Liver (tissue), 8 donors: ENCODE measurements at regions not wholly inside any gene's neighbourhood (a gene's known extent, or its start where the extent isn't known, plus 50 kb on each side); places are given as distances from the start of the nearest gene placed in this dataset.

Source experiments
- DNase-seq: peaks from one replicate; pipeline ENCODE4 v3.0.0-alpha.2; 2017; ENCODE audit warnings: low spot score
- H3K27ac ChIP-seq, 2 donors: one replicate each; pipeline ENCODE4 v1.7.0; 2013; ENCODE audit warnings: inconsistent platforms in 2 of 2, low read length in 2 of 2, control low read depth in 1 of 2, low read depth in 1 of 2, mild to moderate bottlenecking in 1 of 2
- H3K27me3 ChIP-seq, 4 donors: one replicate each; pipeline versions ENCODE4 v1.6.1 to v1.7.0; 2013; ENCODE audit warnings: low read length in 3 of 4, inconsistent platforms in 1 of 4, mild to moderate bottlenecking in 1 of 4, moderate library complexity in 1 of 4; ENCODE audit not compliant: control insufficient read depth in 4 of 4, insufficient read depth in 4 of 4
- H3K36me3 ChIP-seq, 4 donors: one replicate each; pipeline versions ENCODE4 v1.6.1 to v1.7.0; 2013; ENCODE audit warnings: low read length in 3 of 4, mild to moderate bottlenecking in 3 of 4, low read depth in 1 of 4, moderate library complexity in 1 of 4; ENCODE audit not compliant: control insufficient read depth in 4 of 4, insufficient read depth in 3 of 4
- H3K4me1 ChIP-seq, 4 donors: one replicate each; pipeline versions ENCODE4 v1.6.1 to v1.7.0; 2013; ENCODE audit warnings: low read length in 3 of 4, mild to moderate bottlenecking in 3 of 4, moderate library complexity in 1 of 4; ENCODE audit not compliant: control insufficient read depth in 4 of 4, insufficient read depth in 4 of 4
- H3K4me3 ChIP-seq, 3 donors: one replicate each; pipeline versions ENCODE4 v1.6.1 to v1.7.0; 2013; ENCODE audit warnings: low read length in 3 of 3, control low read depth in 1 of 3, low read depth in 1 of 3, mild to moderate bottlenecking in 1 of 3
- H3K9ac ChIP-seq, 2 donors: one replicate each; pipeline ENCODE4 v1.7.0; 2013; ENCODE audit warnings: low read length in 2 of 2, mild to moderate bottlenecking in 2 of 2, moderate library complexity in 2 of 2, control low read depth in 1 of 2, low read depth in 1 of 2
- H3K9me3 ChIP-seq, 4 donors: one replicate each; pipeline versions ENCODE4 v1.6.1 to v1.7.0; 2013; ENCODE audit warnings: low read length in 3 of 4; ENCODE audit not compliant: control insufficient read depth in 4 of 4
- ATF3 ChIP-seq: IDR thresholded peaks from 2 replicates; pipeline ENCODE4 v1.6.1; 2016; ENCODE audit warnings: antibody characterized with exemption
- CTCF ChIP-seq: fragments of 150-350 bp; IDR thresholded peaks from 2 replicates; pipeline ENCODE4 v1.5.1; 2017; ENCODE audit warnings: improper control_type of control experiment, low read depth, low read length; ENCODE audit not compliant: missing input control
- GABPA ChIP-seq, 2 donors: IDR thresholded peaks in 1 of 2; conservative IDR thresholded peaks in 1 of 2; 2 replicates each; pipeline ENCODE4 v1.6.1; 2016; ENCODE audit warnings: antibody characterized with exemption in 2 of 2, mild to moderate bottlenecking in 1 of 2, moderate library complexity in 1 of 2
- HNF4A ChIP-seq, 2 donors: conservative IDR thresholded peaks; 2 replicates each; pipeline ENCODE4 v1.6.1; 2016; ENCODE audit warnings: antibody characterized with exemption in 2 of 2, mild to moderate bottlenecking in 2 of 2
- NR2F2 ChIP-seq: IDR thresholded peaks from 2 replicates; pipeline ENCODE4 v1.6.1; 2016; ENCODE audit warnings: antibody characterized with exemption
- RAD21 ChIP-seq, 2 donors: IDR thresholded peaks; 2 replicates each; pipeline ENCODE4 v1.6.1; 2016; ENCODE audit warnings: antibody characterized with exemption in 2 of 2, mild to moderate bottlenecking in 2 of 2
- RXRA ChIP-seq, 2 donors: IDR thresholded peaks; 2 replicates each; pipeline ENCODE4 v1.6.1; 2017 to 2018; ENCODE audit warnings: antibody characterized with exemption in 2 of 2, mild to moderate bottlenecking in 1 of 2
- TAF1 ChIP-seq: conservative IDR thresholded peaks from 2 replicates; pipeline ENCODE4 v1.6.1; 2016; ENCODE audit warnings: antibody characterized with exemption, mild to moderate bottlenecking
- YY1 ChIP-seq: IDR thresholded peaks from 2 replicates; pipeline ENCODE4 v1.6.1; 2016; ENCODE audit warnings: antibody characterized with exemption, mild to moderate bottlenecking
- WGBS: extraction: QIAGEN DNeasy Blood & Tissue Kit; methylation state at CpG from one replicate; pipeline ENCODE4 v1.1.7; 2013; 5-methylcytosine and 5-hydroxymethylcytosine counted together
- donor health status: healthy.
- donor health status: healthy.
- donor health status: healthy.
- donor health status: healthy.
- donor health status: healthy.

GRCh38 chrX:74090049-74090448 is 213.9 kb upstream of the ZCCHC13 start (continued):
- no peak for TF ChIP-seq CTCF
- TF ChIP-seq HNF4A (conservative IDR thresholded peaks at IDR 0.05) = no peak
- TF ChIP-seq RAD21 (IDR thresholded peaks at IDR 0.05) = no peak

- Histone ChIP-seq H3K9me3 (peaks cover 0 to 5% (median 0%) of the 10 kb centered on the region in 4 donors), H3K36me3 (no peaks in the 10 kb centered on the region), H3K4me1 (no peaks in the 10 kb centered on the region), H3K9ac (no peak overlapping the region), H3K27ac (no peak overlapping the region), H3K4me3 (no peak overlapping the region), H3K27me3 (no peaks in the 10 kb centered on the region)
- 78% methylated on average over 1 of the region's 1 CpG for WGBS
- no peak for DNase-seq
- TF ChIP-seq YY1 = no peak
- TF ChIP-seq HNF4A (conservative IDR thresholded peaks at IDR 0.05) = peak; percentile 36 to 47
Measured at GRCh38 chrX:74085642-74086236, 218.2 kb upstream of the ZCCHC13 start.

- H3K4me3 ChIP-seq = no peak overlapping the region
- H3K9me3 ChIP-seq = peaks cover 0 to 1% (median 0%) of the 10 kb centered on the region in 4 donors
- no peak for DNase-seq
- no peaks in the 10 kb centered on the region for H3K27me3 ChIP-seq
- H3K27ac ChIP-seq = no peak overlapping the region
- H3K36me3 ChIP-seq = no peaks in the 10 kb centered on the region
- TF ChIP-seq ATF3 = no peak
- no peak for TF ChIP-seq NR2F2
- TF ChIP-seq RXRA (IDR thresholded peaks at IDR 0.05) = no peak
- no peak for TF ChIP-seq GABPA (IDR thresholded peaks at IDR 0.05 in 1 of 2, conservative IDR thresholded peaks at IDR 0.05 in 1 of 2)
- no peaks in the 10 kb centered on the region for H3K4me1 ChIP-seq
- H3K9ac ChIP-seq = no peak overlapping the region
Measured at GRCh38 chrX:74080165-74080564, 223.8 kb upstream of the ZCCHC13 start.

- Histone ChIP-seq H3K4me3 (no peak overlapping the region), H3K4me1 (no peaks in the 10 kb centered on the region), H3K36me3 (peaks cover 0 to 2% (median under 1%) of the 10 kb centered on the region in 4 donors), H3K27ac (no peak overlapping the region), H3K9ac (no peak overlapping the region), H3K9me3 (peaks cover 0 to 7% (median 1%) of the 10 kb centered on the region in 4 donors), H3K27me3 (no peaks in the 10 kb centered on the region)
- WGBS = 98% methylated on average over 27 of the region's 27 CpGs
- DNase-seq = no peak
- TF ChIP-seq YY1 (no peak), TAF1 (no peak)
Measured at GRCh38 chrX:74065831-74066390, 213.4 kb upstream of the XIST start.
